GM23338 (cell line): ENCODE measurements at regions not wholly inside any gene's neighbourhood (a gene's known extent, or its start where the extent isn't known, plus 50 kb on each side); places are given as distances from the start of the nearest gene placed in this dataset.

Experiments
- ATAC-seq: fragments of 200-7000 bp; cut with Tn5 transposase; 3 replicates; pipeline ENCODE4 v1.9.1; 2020
- DNase-seq: peaks from one replicate; pipeline ENCODE4 v3.0.0-alpha.2; 2015; ENCODE audit warnings: low spot score
- H2AFZ ChIP-seq: fragments of 200-600 bp; sonication (generic); 2 replicates; pipeline ENCODE4 v1.8.0; 2016; ENCODE audit warnings: antibody characterized with exemption, mild to moderate bottlenecking, moderate library complexity
- H3F3A ChIP-seq: fragments of 200-600 bp; sonication (generic); replicated peaks from 2 replicates; pipeline ENCODE4 v1.8.0; 2017; ENCODE audit warnings: antibody characterized with exemption, mixed run types, low read depth
- H3K27ac ChIP-seq: fragments of 200-600 bp; sonication (generic); 2 replicates; pipeline ENCODE4 v1.6.1; 2016; ENCODE audit warnings: low read depth
- H3K27me3 ChIP-seq: fragments of 200-600 bp; sonication (generic); 2 replicates; pipeline ENCODE4 v1.8.0; 2016; ENCODE audit warnings: mild to moderate bottlenecking, mixed run types, moderate library complexity; ENCODE audit not compliant: insufficient read depth
- H3K36me3 ChIP-seq: fragments of 200-600 bp; sonication (generic); 2 replicates; pipeline ENCODE4 v1.8.0; 2016; ENCODE audit warnings: mild to moderate bottlenecking; ENCODE audit not compliant: insufficient read depth
- H3K4me1 ChIP-seq: fragments of 200-600 bp; sonication (generic); 2 replicates; pipeline ENCODE4 v1.8.0; 2016; ENCODE audit warnings: mild to moderate bottlenecking, moderate library complexity; ENCODE audit not compliant: insufficient read depth
- H3K4me2 ChIP-seq: fragments of 200-600 bp; sonication (generic); 2 replicates; pipeline ENCODE4 v1.7.1; 2017; ENCODE audit warnings: mixed run types
- H3K4me3 ChIP-seq: fragments of 200-600 bp; sonication (generic); 2 replicates; pipeline ENCODE4 v1.6.1; 2016; ENCODE audit warnings: mixed run types
- H3K79me2 ChIP-seq: fragments of 200-600 bp; sonication (generic); replicated peaks from 2 replicates; pipeline ENCODE4 v1.8.0; 2017; ENCODE audit warnings: mild to moderate bottlenecking; ENCODE audit not compliant: insufficient read depth
- H3K9me2 ChIP-seq: fragments of 200-600 bp; sonication (generic); 2 replicates; pipeline ENCODE4 v1.8.0; 2017; ENCODE audit not compliant: insufficient read depth
- H4K20me1 ChIP-seq: fragments of 200-600 bp; sonication (generic); replicated peaks from 2 replicates; pipeline ENCODE4 v1.8.0; 2017; ENCODE audit warnings: mild to moderate bottlenecking; ENCODE audit not compliant: insufficient read depth
- H3K27ac Mint-ChIP-seq: 2 replicates; pipeline ENCODE4 v1.8.0; 2020; ENCODE audit warnings: inconsistent platforms, mild to moderate bottlenecking, moderate library complexity, mixed read lengths
- H3K27me3 Mint-ChIP-seq: 3 replicates; pipeline ENCODE4 v1.8.0; 2022; ENCODE audit warnings: low read depth, mild to moderate bottlenecking, moderate library complexity, mixed read lengths, inconsistent platforms; ENCODE audit not compliant: insufficient read depth, poor library complexity
- H3K36me3 Mint-ChIP-seq: 3 replicates; pipeline ENCODE4 v1.8.0; 2021; ENCODE audit warnings: low read depth, mild to moderate bottlenecking, inconsistent platforms, moderate library complexity, mixed read lengths
- H3K4me1 Mint-ChIP-seq: 3 replicates; pipeline ENCODE4 v1.8.0; 2020; ENCODE audit warnings: mild to moderate bottlenecking, inconsistent platforms, mixed read lengths
- H3K4me3 Mint-ChIP-seq: 3 replicates; pipeline ENCODE4 v1.8.0; 2021; ENCODE audit warnings: moderate library complexity, mild to moderate bottlenecking, inconsistent platforms, mixed read lengths
- H3K9me3 Mint-ChIP-seq: 3 replicates; pipeline ENCODE4 v1.8.0; 2020; ENCODE audit warnings: moderate library complexity, mild to moderate bottlenecking, inconsistent platforms, mixed read lengths
- CREB1 ChIP-seq: fragments of 250-450 bp; sonication (Bioruptor Pico); IDR thresholded peaks from 2 replicates; pipeline ENCODE4 v1.5.0; 2020; ENCODE audit warnings: low read depth, mild to moderate bottlenecking, moderate library complexity
- EZH2 ChIP-seq: fragments of 200-600 bp; sonication (generic); IDR thresholded peaks from one replicate; pipeline ENCODE4 v1.8.0; 2017; ENCODE audit warnings: antibody characterized with exemption, mild to moderate bottlenecking, low read depth; ENCODE audit not compliant: unreplicated experiment
- EZH2phosphoT487 ChIP-seq: fragments of 200-600 bp; sonication (generic); IDR thresholded peaks from one replicate; pipeline ENCODE4 v1.8.1; 2018; ENCODE audit warnings: antibody characterized with exemption; ENCODE audit not compliant: unreplicated experiment
- JUNB ChIP-seq: IDR thresholded peaks from one replicate; pipeline ENCODE4 v1.6.1; 2016; ENCODE audit warnings: antibody characterized with exemption; ENCODE audit not compliant: unreplicated experiment
- NANOG ChIP-seq: IDR thresholded peaks from 2 replicates; pipeline ENCODE4 v1.6.1; 2016; ENCODE audit warnings: antibody characterized with exemption, borderline replicate concordance
- POLR2AphosphoS5 ChIP-seq: IDR thresholded peaks from 2 replicates; pipeline ENCODE4 v1.6.1; 2016; ENCODE audit warnings: antibody characterized with exemption, low read depth
- ZNF331 ChIP-seq: fragments of 250-450 bp; sonication (Bioruptor Pico); IDR thresholded peaks from 2 replicates; pipeline ENCODE4 v1.5.0; 2020; ENCODE audit warnings: low read depth, mild to moderate bottlenecking, moderate library complexity
- TF ChIP-seq, protein P1 (sequence below): IDR thresholded peaks from one replicate; pipeline ENCODE4 v1.6.1; 2018; ENCODE audit warnings: antibody characterized with exemption; ENCODE audit not compliant: unreplicated experiment
- TF ChIP-seq, protein P2 (sequence below): fragments of 250-450 bp; sonication (Bioruptor Pico); IDR thresholded peaks from 2 replicates; pipeline ENCODE4 v1.5.0; 2020; ENCODE audit warnings: mild to moderate bottlenecking, moderate library complexity
- TF ChIP-seq, protein P3 (sequence below): IDR thresholded peaks from 2 replicates; pipeline ENCODE4 v1.6.1; 2016; ENCODE audit warnings: antibody characterized with exemption

DNA sequence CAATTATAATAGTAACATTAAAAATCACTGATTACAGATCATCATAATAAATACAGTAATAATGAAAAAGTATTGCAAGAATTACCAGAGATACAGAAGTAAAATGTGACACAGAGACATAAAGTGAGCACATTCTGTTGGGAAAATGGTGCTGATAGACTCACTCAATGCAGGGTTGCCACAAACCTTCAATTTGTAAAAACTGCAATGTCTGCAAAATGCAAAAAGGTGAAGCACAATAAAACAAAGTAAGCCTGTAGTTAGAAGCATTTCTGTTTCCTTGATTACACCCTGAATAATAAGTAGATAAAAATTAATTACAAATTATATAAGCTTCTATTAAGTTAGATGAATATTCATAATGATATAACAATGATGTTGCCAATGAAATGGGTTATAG, 736.2 kb upstream of the CHD1 start:
- H3K27me3 Mint-ChIP-seq = no peaks in the 10 kb centered on the region
- H3K27me3 ChIP-seq = no peaks in the 10 kb centered on the region
- no peaks in the 10 kb centered on the region for H3K9me3 Mint-ChIP-seq
- peaks cover 3% of the 10 kb centered on the region for H3K9me2 ChIP-seq
- H3K27ac ChIP-seq = no peak overlapping the region
- H3K4me3 Mint-ChIP-seq = no peak overlapping the region
- H3K36me3 Mint-ChIP-seq = no peaks in the 10 kb centered on the region
- H3K4me1 Mint-ChIP-seq = no peaks in the 10 kb centered on the region
- TF ChIP-seq NANOG (no peak), JUNB (no peak), CREB1 (CRISPR knock-in tag) (no peak), EZH2phosphoT487 (no peak), POLR2AphosphoS5 (no peak), EZH2 (no peak)
- TF ChIP-seq, protein P1, sequence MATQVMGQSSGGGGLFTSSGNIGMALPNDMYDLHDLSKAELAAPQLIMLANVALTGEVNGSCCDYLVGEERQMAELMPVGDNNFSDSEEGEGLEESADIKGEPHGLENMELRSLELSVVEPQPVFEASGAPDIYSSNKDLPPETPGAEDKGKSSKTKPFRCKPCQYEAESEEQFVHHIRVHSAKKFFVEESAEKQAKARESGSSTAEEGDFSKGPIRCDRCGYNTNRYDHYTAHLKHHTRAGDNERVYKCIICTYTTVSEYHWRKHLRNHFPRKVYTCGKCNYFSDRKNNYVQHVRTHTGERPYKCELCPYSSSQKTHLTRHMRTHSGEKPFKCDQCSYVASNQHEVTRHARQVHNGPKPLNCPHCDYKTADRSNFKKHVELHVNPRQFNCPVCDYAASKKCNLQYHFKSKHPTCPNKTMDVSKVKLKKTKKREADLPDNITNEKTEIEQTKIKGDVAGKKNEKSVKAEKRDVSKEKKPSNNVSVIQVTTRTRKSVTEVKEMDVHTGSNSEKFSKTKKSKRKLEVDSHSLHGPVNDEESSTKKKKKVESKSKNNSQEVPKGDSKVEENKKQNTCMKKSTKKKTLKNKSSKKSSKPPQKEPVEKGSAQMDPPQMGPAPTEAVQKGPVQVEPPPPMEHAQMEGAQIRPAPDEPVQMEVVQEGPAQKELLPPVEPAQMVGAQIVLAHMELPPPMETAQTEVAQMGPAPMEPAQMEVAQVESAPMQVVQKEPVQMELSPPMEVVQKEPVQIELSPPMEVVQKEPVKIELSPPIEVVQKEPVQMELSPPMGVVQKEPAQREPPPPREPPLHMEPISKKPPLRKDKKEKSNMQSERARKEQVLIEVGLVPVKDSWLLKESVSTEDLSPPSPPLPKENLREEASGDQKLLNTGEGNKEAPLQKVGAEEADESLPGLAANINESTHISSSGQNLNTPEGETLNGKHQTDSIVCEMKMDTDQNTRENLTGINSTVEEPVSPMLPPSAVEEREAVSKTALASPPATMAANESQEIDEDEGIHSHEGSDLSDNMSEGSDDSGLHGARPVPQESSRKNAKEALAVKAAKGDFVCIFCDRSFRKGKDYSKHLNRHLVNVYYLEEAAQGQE = no peak
- no peaks in the 10 kb centered on the region for H3K36me3 ChIP-seq
- H3K4me1 ChIP-seq = no peaks in the 10 kb centered on the region
- no peak overlapping the region for H3K27ac Mint-ChIP-seq
- H2AFZ ChIP-seq = no peak overlapping the region
- DNase-seq = no peak
- no peak overlapping the region for H3K4me3 ChIP-seq
- no peak overlapping the region for H3K4me2 ChIP-seq
- no peaks in the 10 kb centered on the region for H3K79me2 ChIP-seq
- H3F3A ChIP-seq = no peaks in the 10 kb centered on the region
- ATAC-seq = no peak
- no peaks in the 10 kb centered on the region for H4K20me1 ChIP-seq

DNA sequence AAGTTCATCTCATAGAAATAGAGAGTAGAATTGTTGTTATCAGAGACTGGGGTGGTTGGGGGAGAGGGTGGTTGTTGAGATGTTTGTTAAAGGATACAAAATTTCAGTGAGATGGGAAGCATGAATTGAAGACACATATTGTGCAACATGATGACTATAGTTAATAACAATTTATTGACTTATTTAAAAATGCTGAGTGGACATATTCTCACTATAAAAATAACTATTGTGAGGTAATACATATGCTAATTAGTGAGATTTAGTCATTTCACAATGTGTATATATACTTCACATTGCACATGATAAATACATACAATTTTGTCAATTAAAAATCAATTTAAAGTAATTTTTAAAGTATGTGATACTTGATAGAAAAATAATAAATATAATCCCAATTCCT, 722.5 kb upstream of the CHD1 start:
- Histone ChIP-seq H3K4me3 (no peak overlapping the region), H3F3A (no peaks in the 10 kb centered on the region), H3K36me3 (no peaks in the 10 kb centered on the region), H3K9me2 (no peaks in the 10 kb centered on the region; the same call in 1 of the 2 replicates), H2AFZ (no peak overlapping the region), H3K27ac (no peak overlapping the region), H3K4me1 (no peaks in the 10 kb centered on the region), H3K4me2 (no peak overlapping the region), H3K79me2 (no peaks in the 10 kb centered on the region), H4K20me1 (no peaks in the 10 kb centered on the region), H3K27me3 (no peaks in the 10 kb centered on the region)
- H3K36me3 Mint-ChIP-seq = no peaks in the 10 kb centered on the region
- H3K9me3 Mint-ChIP-seq = no peaks in the 10 kb centered on the region
- ATAC-seq = no peak
- H3K27ac Mint-ChIP-seq = no peak overlapping the region
- no peak overlapping the region for H3K4me3 Mint-ChIP-seq
- H3K27me3 Mint-ChIP-seq = no peaks in the 10 kb centered on the region
- H3K4me1 Mint-ChIP-seq = peaks cover 2% of the 10 kb centered on the region; the same call in 1 of the 3 replicates
- DNase-seq = no peak
- TF ChIP-seq ZNF331 (CRISPR knock-in tag) (no peak), POLR2AphosphoS5 (no peak), EZH2 (no peak)
- TF ChIP-seq, protein P2, sequence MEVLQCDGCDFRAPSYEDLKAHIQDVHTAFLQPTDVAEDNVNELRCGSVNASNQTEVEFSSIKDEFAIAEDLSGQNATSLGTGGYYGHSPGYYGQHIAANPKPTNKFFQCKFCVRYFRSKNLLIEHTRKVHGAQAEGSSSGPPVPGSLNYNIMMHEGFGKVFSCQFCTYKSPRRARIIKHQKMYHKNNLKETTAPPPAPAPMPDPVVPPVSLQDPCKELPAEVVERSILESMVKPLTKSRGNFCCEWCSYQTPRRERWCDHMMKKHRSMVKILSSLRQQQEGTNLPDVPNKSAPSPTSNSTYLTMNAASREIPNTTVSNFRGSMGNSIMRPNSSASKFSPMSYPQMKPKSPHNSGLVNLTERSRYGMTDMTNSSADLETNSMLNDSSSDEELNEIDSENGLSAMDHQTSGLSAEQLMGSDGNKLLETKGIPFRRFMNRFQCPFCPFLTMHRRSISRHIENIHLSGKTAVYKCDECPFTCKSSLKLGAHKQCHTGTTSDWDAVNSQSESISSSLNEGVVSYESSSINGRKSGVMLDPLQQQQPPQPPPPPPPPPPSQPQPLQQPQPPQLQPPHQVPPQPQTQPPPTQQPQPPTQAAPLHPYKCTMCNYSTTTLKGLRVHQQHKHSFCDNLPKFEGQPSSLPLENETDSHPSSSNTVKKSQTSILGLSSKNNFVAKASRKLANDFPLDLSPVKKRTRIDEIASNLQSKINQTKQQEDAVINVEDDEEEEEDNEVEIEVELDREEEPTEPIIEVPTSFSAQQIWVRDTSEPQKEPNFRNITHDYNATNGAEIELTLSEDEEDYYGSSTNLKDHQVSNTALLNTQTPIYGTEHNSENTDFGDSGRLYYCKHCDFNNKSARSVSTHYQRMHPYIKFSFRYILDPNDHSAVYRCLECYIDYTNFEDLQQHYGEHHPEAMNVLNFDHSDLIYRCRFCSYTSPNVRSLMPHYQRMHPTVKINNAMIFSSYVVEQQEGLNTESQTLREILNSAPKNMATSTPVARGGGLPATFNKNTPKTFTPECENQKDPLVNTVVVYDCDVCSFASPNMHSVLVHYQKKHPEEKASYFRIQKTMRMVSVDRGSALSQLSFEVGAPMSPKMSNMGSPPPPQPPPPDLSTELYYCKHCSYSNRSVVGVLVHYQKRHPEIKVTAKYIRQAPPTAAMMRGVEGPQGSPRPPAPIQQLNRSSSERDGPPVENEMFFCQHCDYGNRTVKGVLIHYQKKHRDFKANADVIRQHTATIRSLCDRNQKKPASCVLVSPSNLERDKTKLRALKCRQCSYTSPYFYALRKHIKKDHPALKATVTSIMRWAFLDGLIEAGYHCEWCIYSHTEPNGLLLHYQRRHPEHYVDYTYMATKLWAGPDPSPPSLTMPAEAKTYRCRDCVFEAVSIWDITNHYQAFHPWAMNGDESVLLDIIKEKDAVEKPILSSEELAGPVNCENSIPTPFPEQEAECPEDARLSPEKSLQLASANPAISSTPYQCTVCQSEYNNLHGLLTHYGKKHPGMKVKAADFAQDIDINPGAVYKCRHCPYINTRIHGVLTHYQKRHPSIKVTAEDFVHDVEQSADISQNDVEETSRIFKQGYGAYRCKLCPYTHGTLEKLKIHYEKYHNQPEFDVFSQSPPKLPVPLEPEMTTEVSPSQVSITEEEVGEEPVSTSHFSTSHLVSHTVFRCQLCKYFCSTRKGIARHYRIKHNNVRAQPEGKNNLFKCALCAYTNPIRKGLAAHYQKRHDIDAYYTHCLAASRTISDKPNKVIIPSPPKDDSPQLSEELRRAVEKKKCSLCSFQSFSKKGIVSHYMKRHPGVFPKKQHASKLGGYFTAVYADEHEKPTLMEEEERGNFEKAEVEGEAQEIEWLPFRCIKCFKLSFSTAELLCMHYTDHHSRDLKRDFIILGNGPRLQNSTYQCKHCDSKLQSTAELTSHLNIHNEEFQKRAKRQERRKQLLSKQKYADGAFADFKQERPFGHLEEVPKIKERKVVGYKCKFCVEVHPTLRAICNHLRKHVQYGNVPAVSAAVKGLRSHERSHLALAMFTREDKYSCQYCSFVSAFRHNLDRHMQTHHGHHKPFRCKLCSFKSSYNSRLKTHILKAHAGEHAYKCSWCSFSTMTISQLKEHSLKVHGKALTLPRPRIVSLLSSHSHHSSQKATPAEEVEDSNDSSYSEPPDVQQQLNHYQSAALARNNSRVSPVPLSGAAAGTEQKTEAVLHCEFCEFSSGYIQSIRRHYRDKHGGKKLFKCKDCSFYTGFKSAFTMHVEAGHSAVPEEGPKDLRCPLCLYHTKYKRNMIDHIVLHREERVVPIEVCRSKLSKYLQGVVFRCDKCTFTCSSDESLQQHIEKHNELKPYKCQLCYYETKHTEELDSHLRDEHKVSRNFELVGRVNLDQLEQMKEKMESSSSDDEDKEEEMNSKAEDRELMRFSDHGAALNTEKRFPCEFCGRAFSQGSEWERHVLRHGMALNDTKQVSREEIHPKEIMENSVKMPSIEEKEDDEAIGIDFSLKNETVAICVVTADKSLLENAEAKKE (CRISPR knock-in tag) = no peak
- TF ChIP-seq, protein P3, sequence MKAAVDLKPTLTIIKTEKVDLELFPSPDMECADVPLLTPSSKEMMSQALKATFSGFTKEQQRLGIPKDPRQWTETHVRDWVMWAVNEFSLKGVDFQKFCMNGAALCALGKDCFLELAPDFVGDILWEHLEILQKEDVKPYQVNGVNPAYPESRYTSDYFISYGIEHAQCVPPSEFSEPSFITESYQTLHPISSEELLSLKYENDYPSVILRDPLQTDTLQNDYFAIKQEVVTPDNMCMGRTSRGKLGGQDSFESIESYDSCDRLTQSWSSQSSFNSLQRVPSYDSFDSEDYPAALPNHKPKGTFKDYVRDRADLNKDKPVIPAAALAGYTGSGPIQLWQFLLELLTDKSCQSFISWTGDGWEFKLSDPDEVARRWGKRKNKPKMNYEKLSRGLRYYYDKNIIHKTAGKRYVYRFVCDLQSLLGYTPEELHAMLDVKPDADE = no peak
